ENCODE measurements at regions not wholly inside any gene's neighbourhood (a gene's known extent, or its start where the extent isn't known, plus 50 kb on each side); places are given as distances from the start of the nearest gene placed in this dataset.

DNA sequence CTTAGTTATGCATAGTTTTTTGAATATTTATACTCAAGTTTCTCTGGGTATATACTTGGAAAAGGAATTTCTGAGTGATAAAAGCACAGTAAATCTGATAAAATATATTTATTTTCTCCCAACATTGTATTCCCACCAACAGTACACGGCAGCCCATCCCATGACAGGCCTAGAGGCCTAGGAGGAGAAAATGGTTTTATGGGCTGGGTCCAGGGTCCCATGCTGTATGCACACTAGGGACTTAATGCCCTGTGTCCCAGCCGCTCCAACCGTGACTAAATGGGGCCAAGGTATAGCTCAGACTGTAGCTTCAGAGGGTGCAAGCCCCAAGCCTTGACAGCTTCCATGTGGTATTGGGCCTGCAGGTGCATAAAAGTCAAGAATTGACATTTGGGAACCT lies 1007.7 kb downstream of the DSC3 start:
- TF ChIP-seq, protein P1, sequence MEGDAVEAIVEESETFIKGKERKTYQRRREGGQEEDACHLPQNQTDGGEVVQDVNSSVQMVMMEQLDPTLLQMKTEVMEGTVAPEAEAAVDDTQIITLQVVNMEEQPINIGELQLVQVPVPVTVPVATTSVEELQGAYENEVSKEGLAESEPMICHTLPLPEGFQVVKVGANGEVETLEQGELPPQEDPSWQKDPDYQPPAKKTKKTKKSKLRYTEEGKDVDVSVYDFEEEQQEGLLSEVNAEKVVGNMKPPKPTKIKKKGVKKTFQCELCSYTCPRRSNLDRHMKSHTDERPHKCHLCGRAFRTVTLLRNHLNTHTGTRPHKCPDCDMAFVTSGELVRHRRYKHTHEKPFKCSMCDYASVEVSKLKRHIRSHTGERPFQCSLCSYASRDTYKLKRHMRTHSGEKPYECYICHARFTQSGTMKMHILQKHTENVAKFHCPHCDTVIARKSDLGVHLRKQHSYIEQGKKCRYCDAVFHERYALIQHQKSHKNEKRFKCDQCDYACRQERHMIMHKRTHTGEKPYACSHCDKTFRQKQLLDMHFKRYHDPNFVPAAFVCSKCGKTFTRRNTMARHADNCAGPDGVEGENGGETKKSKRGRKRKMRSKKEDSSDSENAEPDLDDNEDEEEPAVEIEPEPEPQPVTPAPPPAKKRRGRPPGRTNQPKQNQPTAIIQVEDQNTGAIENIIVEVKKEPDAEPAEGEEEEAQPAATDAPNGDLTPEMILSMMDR (IDR thresholded peaks at IDR 0.05; ENCODE audit: poor library complexity), result no peak
- TF ChIP-seq EZH2phosphoT487 (IDR thresholded peaks at IDR 0.05; ENCODE audit: low read depth, severe bottlenecking, unreplicated experiment), result no peak

Data from hepatocyte (in vitro differentiated cells).